Smooth muscle cell (in vitro differentiated cells): ENCODE measurements at regions not wholly inside any gene's neighbourhood (a gene's known extent, or its start where the extent isn't known, plus 50 kb on each side); places are given as distances from the start of the nearest gene placed in this dataset.

Experiments
- DNase-seq: peaks from one replicate; lab custom pipeline; 2025; ENCODE audit not compliant: unreplicated experiment; lab: John Stamatoyannopoulos, UW
- H2AFZ ChIP-seq: fragments of 200-600 bp; sonication (generic); 2 replicates; pipeline ENCODE4 v1.6.0; 2016; ENCODE audit warnings: antibody characterized with exemption, low read depth, mild to moderate bottlenecking
- H3F3A ChIP-seq: fragments of 200-600 bp; sonication (generic); 2 replicates; pipeline ENCODE4 v1.6.0; 2017; ENCODE audit warnings: antibody characterized with exemption, low read depth
- H3K27ac ChIP-seq: fragments of 200-600 bp; sonication (generic); 2 replicates; pipeline ENCODE4 v1.5.1; 2016; ENCODE audit warnings: low read depth, mild to moderate bottlenecking
- H3K27me3 ChIP-seq: fragments of 200-600 bp; sonication (generic); 2 replicates; pipeline ENCODE4 v1.6.1; 2016; ENCODE audit warnings: low read depth, mild to moderate bottlenecking
- H3K36me3 ChIP-seq: fragments of 200-600 bp; sonication (generic); 2 replicates; pipeline ENCODE4 v1.5.1; 2016; ENCODE audit warnings: low read depth
- H3K4me1 ChIP-seq: fragments of 200-600 bp; sonication (generic); 2 replicates; pipeline ENCODE4 v1.5.1; 2016; ENCODE audit warnings: low read depth
- H3K4me2 ChIP-seq: fragments of 200-600 bp; sonication (generic); 2 replicates; pipeline ENCODE4 v1.6.0; 2016; ENCODE audit warnings: mild to moderate bottlenecking
- H3K4me3 ChIP-seq: fragments of 200-600 bp; sonication (generic); 2 replicates; pipeline ENCODE4 v1.5.1; 2016; ENCODE audit warnings: mild to moderate bottlenecking
- H3K79me2 ChIP-seq: fragments of 200-600 bp; sonication (generic); 2 replicates; pipeline ENCODE4 v1.6.0; 2016; ENCODE audit warnings: low read depth, mild to moderate bottlenecking
- H3K9ac ChIP-seq: fragments of 200-600 bp; sonication (generic); 2 replicates; pipeline ENCODE4 v1.6.0; 2016; ENCODE audit warnings: low read depth
- H3K9me3 ChIP-seq: fragments of 200-600 bp; sonication (generic); replicated peaks from 2 replicates; pipeline ENCODE4 v1.5.1; 2016; ENCODE audit warnings: low read depth
- H4K20me1 ChIP-seq: fragments of 200-600 bp; sonication (generic); 2 replicates; pipeline ENCODE4 v1.6.0; 2016; ENCODE audit warnings: low read depth
- WGBS: methylation state at CpG from one replicate; pipeline ENCODE4 v1.1.7; 2016; ENCODE audit warnings: low lambda C conversion rate; 5-methylcytosine and 5-hydroxymethylcytosine counted together
- TF ChIP-seq, protein P1 (sequence below): fragments of 200-600 bp; sonication (generic); IDR thresholded peaks from 2 replicates; pipeline ENCODE4 v1.5.1; 2017; ENCODE audit warnings: borderline replicate concordance, mild to moderate bottlenecking, antibody characterized with exemption; ENCODE audit not compliant: insufficient read depth, poor library complexity, severe bottlenecking

DNA sequence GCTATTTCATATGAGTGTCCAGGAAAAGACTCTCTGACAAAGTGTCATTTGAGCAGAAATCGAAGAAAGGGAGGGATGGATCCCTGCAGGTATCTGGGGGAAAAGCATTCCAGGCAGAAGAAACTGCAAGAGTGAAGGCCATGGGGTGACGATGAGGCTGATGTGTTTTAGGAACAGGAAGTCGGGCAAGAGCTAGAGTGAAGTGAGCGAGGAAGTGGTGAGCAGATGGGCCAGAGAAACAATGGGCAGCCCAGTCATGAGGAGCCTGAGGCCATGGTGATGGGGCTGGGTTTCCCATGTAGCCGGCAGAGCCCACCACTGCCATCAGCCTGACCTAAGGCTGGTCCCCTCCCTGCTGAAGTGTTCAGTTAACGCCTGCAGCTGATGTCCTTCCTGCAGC lies 150.2 kb downstream of the TNFSF13B start:
- Histone ChIP-seq H3K36me3 (no peaks in the 10 kb centered on the region), H4K20me1 (no peaks in the 10 kb centered on the region), H3K79me2 (no peaks in the 10 kb centered on the region), H3F3A (no peaks in the 10 kb centered on the region), H3K27ac (no peak overlapping the region), H3K4me1 (no peaks in the 10 kb centered on the region), H3K4me3 (no peak overlapping the region), H3K9ac (no peak overlapping the region), H3K9me3 (no peaks in the 10 kb centered on the region), H3K4me2 (no peak overlapping the region), H2AFZ (no peak overlapping the region), H3K27me3 (no peaks in the 10 kb centered on the region)
- WGBS: 85% methylated on average over 6 of the region's 6 CpGs
- TF ChIP-seq, protein P1, sequence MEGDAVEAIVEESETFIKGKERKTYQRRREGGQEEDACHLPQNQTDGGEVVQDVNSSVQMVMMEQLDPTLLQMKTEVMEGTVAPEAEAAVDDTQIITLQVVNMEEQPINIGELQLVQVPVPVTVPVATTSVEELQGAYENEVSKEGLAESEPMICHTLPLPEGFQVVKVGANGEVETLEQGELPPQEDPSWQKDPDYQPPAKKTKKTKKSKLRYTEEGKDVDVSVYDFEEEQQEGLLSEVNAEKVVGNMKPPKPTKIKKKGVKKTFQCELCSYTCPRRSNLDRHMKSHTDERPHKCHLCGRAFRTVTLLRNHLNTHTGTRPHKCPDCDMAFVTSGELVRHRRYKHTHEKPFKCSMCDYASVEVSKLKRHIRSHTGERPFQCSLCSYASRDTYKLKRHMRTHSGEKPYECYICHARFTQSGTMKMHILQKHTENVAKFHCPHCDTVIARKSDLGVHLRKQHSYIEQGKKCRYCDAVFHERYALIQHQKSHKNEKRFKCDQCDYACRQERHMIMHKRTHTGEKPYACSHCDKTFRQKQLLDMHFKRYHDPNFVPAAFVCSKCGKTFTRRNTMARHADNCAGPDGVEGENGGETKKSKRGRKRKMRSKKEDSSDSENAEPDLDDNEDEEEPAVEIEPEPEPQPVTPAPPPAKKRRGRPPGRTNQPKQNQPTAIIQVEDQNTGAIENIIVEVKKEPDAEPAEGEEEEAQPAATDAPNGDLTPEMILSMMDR: no peak
- DNase-seq: no peak

DNA sequence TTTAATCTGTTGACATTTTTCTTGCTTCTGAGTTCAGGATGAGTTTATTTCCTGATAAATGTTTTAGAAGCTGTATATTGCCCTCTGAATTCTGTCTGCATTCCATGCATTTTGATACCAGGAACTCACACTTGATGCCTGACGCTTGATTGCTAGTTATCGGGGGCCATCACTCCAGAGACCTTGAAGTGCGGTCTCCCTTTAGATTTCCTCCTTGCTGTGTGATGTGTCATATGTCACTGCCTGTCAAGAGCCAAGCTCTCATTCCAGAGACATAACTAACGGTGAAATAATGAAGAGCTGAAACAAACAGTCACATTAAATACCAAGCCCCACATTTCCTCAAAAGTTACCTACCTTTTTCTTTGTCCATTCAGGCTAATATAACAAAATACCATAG lies 155.5 kb downstream of the TNFSF13B start:
- Histone ChIP-seq H3K27me3 (no peaks in the 10 kb centered on the region), H3K4me3 (no peak overlapping the region), H3K4me1 (no peaks in the 10 kb centered on the region), H3K79me2 (no peaks in the 10 kb centered on the region), H3K36me3 (no peaks in the 10 kb centered on the region), H2AFZ (no peak overlapping the region), H3K27ac (no peak overlapping the region), H3K4me2 (no peak overlapping the region), H3K9ac (no peak overlapping the region), H4K20me1 (no peaks in the 10 kb centered on the region), H3K9me3 (no peaks in the 10 kb centered on the region), H3F3A (no peaks in the 10 kb centered on the region)
- TF ChIP-seq, protein P1: no peak
- no peak for DNase-seq
- WGBS: 88% methylated on average over 4 of the region's 4 CpGs

GRCh38 chr13:108426893-108427292 lies 157.4 kb downstream of the TNFSF13B start:
- Histone ChIP-seq H2AFZ (no peak overlapping the region), H3K27ac (no peak overlapping the region), H3K27me3 (no peaks in the 10 kb centered on the region), H3F3A (no peaks in the 10 kb centered on the region), H3K9ac (no peak overlapping the region), H3K9me3 (no peaks in the 10 kb centered on the region), H3K36me3 (no peaks in the 10 kb centered on the region), H4K20me1 (no peaks in the 10 kb centered on the region), H3K4me1 (no peaks in the 10 kb centered on the region), H3K4me2 (no peak overlapping the region), H3K79me2 (no peaks in the 10 kb centered on the region), H3K4me3 (no peak overlapping the region)
- WGBS: 97% methylated on average over 1 of the region's 1 CpG
- TF ChIP-seq, protein P1: no peak
- no peak for DNase-seq

- Histone ChIP-seq H3F3A (no peaks in the 10 kb centered on the region), H4K20me1 (no peaks in the 10 kb centered on the region), H3K79me2 (no peaks in the 10 kb centered on the region), H3K9me3 (no peaks in the 10 kb centered on the region), H2AFZ (no peak overlapping the region), H3K27ac (no peak overlapping the region), H3K4me3 (no peak overlapping the region), H3K36me3 (no peaks in the 10 kb centered on the region), H3K4me2 (no peak overlapping the region), H3K4me1 (no peaks in the 10 kb centered on the region), H3K27me3 (no peaks in the 10 kb centered on the region), H3K9ac (no peak overlapping the region)
- 62% methylated on average over 4 of the region's 4 CpGs for WGBS
- TF ChIP-seq, protein P1: no peak
- no peak for DNase-seq
Observed at GRCh38 chr13:108427355-108427754, 157.8 kb downstream of the TNFSF13B start.
